ENCODE measurements at regions not wholly inside any gene's neighbourhood (a gene's known extent, or its start where the extent isn't known, plus 50 kb on each side); places are given as distances from the start of the nearest gene placed in this dataset.

DNA sequence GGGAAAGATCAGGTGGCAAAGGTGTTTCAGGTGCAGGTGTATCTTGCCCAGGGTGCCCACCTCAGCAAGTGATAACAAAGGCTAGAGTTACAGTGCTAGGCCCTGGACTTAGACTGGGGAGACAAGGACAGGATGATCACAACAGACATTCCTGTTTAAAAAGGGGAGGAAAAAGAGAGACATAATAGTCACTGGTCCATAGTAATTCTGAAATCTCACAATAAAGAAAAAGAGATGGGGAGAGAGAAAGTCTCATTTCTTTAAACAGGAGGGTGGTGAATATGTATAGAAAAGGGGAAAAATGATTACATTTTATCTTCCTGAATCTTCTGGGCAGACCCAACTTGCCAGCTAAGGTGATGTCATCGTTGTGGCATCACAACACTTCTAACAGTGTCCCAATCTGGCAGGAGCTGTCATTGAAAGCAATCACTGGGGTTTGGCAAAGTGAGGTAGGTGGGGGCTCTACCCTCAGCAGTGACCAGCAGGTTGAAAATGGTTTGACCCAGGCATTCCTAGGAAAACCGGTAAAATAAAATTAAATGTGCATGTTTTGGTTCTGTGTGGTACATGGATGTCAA, 99.5 kb downstream of the ZNF621 start:
- TF ChIP-seq MXI1 (IDR thresholded peaks at IDR 0.05; ENCODE audit: low read depth, low read length), result no peak
- no peak for TF ChIP-seq SMAD3 (CRISPR knock-in tag; conservative IDR thresholded peaks at IDR 0.05)
- no peak for TF ChIP-seq HMGN3 (IDR thresholded peaks at IDR 0.05; ENCODE audit: borderline replicate concordance, extremely low read depth, insufficient read length, low read depth, low read length)
- TF ChIP-seq, protein P1, sequence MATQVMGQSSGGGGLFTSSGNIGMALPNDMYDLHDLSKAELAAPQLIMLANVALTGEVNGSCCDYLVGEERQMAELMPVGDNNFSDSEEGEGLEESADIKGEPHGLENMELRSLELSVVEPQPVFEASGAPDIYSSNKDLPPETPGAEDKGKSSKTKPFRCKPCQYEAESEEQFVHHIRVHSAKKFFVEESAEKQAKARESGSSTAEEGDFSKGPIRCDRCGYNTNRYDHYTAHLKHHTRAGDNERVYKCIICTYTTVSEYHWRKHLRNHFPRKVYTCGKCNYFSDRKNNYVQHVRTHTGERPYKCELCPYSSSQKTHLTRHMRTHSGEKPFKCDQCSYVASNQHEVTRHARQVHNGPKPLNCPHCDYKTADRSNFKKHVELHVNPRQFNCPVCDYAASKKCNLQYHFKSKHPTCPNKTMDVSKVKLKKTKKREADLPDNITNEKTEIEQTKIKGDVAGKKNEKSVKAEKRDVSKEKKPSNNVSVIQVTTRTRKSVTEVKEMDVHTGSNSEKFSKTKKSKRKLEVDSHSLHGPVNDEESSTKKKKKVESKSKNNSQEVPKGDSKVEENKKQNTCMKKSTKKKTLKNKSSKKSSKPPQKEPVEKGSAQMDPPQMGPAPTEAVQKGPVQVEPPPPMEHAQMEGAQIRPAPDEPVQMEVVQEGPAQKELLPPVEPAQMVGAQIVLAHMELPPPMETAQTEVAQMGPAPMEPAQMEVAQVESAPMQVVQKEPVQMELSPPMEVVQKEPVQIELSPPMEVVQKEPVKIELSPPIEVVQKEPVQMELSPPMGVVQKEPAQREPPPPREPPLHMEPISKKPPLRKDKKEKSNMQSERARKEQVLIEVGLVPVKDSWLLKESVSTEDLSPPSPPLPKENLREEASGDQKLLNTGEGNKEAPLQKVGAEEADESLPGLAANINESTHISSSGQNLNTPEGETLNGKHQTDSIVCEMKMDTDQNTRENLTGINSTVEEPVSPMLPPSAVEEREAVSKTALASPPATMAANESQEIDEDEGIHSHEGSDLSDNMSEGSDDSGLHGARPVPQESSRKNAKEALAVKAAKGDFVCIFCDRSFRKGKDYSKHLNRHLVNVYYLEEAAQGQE (IDR thresholded peaks at IDR 0.05; ENCODE audit: borderline replicate concordance), result no peak
- TF ChIP-seq, protein P1 (CRISPR knock-in tag; IDR thresholded peaks at IDR 0.05; ENCODE audit: low read depth), result no peak
- no peak for TF ChIP-seq JUN (IDR thresholded peaks at IDR 0.05; ENCODE audit: borderline replicate concordance, low read depth, low read length)
- no peak for TF ChIP-seq JUN (CRISPR knock-in tag; IDR thresholded peaks at IDR 0.05; ENCODE audit: borderline replicate concordance)
- TF ChIP-seq, protein P2, sequence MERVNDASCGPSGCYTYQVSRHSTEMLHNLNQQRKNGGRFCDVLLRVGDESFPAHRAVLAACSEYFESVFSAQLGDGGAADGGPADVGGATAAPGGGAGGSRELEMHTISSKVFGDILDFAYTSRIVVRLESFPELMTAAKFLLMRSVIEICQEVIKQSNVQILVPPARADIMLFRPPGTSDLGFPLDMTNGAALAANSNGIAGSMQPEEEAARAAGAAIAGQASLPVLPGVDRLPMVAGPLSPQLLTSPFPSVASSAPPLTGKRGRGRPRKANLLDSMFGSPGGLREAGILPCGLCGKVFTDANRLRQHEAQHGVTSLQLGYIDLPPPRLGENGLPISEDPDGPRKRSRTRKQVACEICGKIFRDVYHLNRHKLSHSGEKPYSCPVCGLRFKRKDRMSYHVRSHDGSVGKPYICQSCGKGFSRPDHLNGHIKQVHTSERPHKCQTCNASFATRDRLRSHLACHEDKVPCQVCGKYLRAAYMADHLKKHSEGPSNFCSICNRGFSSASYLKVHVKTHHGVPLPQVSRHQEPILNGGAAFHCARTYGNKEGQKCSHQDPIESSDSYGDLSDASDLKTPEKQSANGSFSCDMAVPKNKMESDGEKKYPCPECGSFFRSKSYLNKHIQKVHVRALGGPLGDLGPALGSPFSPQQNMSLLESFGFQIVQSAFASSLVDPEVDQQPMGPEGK (CRISPR knock-in tag; IDR thresholded peaks at IDR 0.05; ENCODE audit: borderline replicate concordance), result no peak
- no peak for TF ChIP-seq ELF4 (CRISPR knock-in tag; IDR thresholded peaks at IDR 0.05)
- TF ChIP-seq ETV1 (tag; conservative IDR thresholded peaks at IDR 0.05; ENCODE audit: low read depth), result no peak
- TF ChIP-seq, protein P3, sequence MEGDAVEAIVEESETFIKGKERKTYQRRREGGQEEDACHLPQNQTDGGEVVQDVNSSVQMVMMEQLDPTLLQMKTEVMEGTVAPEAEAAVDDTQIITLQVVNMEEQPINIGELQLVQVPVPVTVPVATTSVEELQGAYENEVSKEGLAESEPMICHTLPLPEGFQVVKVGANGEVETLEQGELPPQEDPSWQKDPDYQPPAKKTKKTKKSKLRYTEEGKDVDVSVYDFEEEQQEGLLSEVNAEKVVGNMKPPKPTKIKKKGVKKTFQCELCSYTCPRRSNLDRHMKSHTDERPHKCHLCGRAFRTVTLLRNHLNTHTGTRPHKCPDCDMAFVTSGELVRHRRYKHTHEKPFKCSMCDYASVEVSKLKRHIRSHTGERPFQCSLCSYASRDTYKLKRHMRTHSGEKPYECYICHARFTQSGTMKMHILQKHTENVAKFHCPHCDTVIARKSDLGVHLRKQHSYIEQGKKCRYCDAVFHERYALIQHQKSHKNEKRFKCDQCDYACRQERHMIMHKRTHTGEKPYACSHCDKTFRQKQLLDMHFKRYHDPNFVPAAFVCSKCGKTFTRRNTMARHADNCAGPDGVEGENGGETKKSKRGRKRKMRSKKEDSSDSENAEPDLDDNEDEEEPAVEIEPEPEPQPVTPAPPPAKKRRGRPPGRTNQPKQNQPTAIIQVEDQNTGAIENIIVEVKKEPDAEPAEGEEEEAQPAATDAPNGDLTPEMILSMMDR (IDR thresholded peaks at IDR 0.05 in 2 of 3, conservative IDR thresholded peaks at IDR 0.05 in 1 of 3; ENCODE audit: insufficient read depth in 2 of 3, low read depth in 1 of 3, low read length in 3 of 3), result no peak
- TF ChIP-seq, protein P4, sequence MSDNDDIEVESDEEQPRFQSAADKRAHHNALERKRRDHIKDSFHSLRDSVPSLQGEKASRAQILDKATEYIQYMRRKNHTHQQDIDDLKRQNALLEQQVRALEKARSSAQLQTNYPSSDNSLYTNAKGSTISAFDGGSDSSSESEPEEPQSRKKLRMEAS (CRISPR knock-in tag; IDR thresholded peaks at IDR 0.05), result no peak
- no peak for TF ChIP-seq KDM1A (IDR thresholded peaks at IDR 0.05)
- no peak for TF ChIP-seq SP2 (IDR thresholded peaks at IDR 0.05; ENCODE audit: extremely low read depth, low read depth, low read length, poor library complexity, severe bottlenecking)
- TF ChIP-seq EHMT2 (IDR thresholded peaks at IDR 0.05), result no peak
- TF ChIP-seq KLF13 (tag; IDR thresholded peaks at IDR 0.05; ENCODE audit: borderline replicate concordance, low read depth), result no peak
